ENCODE measurements at regions not wholly inside any gene's neighbourhood (a gene's known extent, or its start where the extent isn't known, plus 50 kb on each side); places are given as distances from the start of the nearest gene placed in this dataset.

GRCh38 chr6:141290941-141291721 is 841.6 kb upstream of the GJE1 start:
- TF ChIP-seq CTCF (IDR thresholded peaks at IDR 0.05): no peak
- Histone ChIP-seq H3K36me3 (no peaks in the 10 kb centered on the region), H3K4me3 (no peak overlapping the region), H3K4me1 (no peaks in the 10 kb centered on the region), H3K27me3 (no peaks in the 10 kb centered on the region), H3K27ac (no peak overlapping the region), H3K9me3 (peaks cover 0 to 17% of the 10 kb centered on the region in 2 donors)
- DNase-seq (ENCODE audit: low spot score): no peak

- TF ChIP-seq CTCF (IDR thresholded peaks at IDR 0.05): no peak
- no peaks in the 10 kb centered on the region for H3K4me1 ChIP-seq
- H3K9me3 ChIP-seq: peaks cover 0 to 23% of the 10 kb centered on the region in 2 donors
- no peak overlapping the region for H3K27ac ChIP-seq
- H3K27me3 ChIP-seq: no peaks in the 10 kb centered on the region
- no peaks in the 10 kb centered on the region for H3K36me3 ChIP-seq
- DNase-seq (ENCODE audit: low spot score): no peak
- no peak overlapping the region for H3K4me3 ChIP-seq
These were observed 843.8 kb upstream of the GJE1 start for GRCh38 chr6:141288947-141289346.

- no peak for TF ChIP-seq CTCF (IDR thresholded peaks at IDR 0.05)
- Histone ChIP-seq H3K36me3 (no peaks in the 10 kb centered on the region), H3K9me3 (peaks cover 0 to 10% of the 10 kb centered on the region in 2 donors), H3K27ac (no peak overlapping the region), H3K4me3 (no peak overlapping the region), H3K27me3 (no peaks in the 10 kb centered on the region), H3K4me1 (no peaks in the 10 kb centered on the region)
- DNase-seq (ENCODE audit: low spot score): no peak
These were observed 850.5 kb upstream of the GJE1 start for GRCh38 chr6:141282263-141282662.

GRCh38 chr6:141269684-141270083 is 863.0 kb upstream of the GJE1 start:
- H3K4me3 ChIP-seq: no peak overlapping the region
- DNase-seq (ENCODE audit: low spot score): no peak
- no peaks in the 10 kb centered on the region for H3K9me3 ChIP-seq
- TF ChIP-seq CTCF (IDR thresholded peaks at IDR 0.05): no peak
- no peak overlapping the region for H3K27ac ChIP-seq
- no peaks in the 10 kb centered on the region for H3K4me1 ChIP-seq
- no peaks in the 10 kb centered on the region for H3K27me3 ChIP-seq
- no peaks in the 10 kb centered on the region for H3K36me3 ChIP-seq

GRCh38 chr6:141267420-141267819 is 865.3 kb upstream of the GJE1 start:
- TF ChIP-seq CTCF (IDR thresholded peaks at IDR 0.05): no peak
- Histone ChIP-seq H3K36me3 (no peaks in the 10 kb centered on the region), H3K27me3 (no peaks in the 10 kb centered on the region), H3K4me3 (no peak overlapping the region), H3K4me1 (no peaks in the 10 kb centered on the region), H3K9me3 (no peaks in the 10 kb centered on the region), H3K27ac (no peak overlapping the region)
- DNase-seq (ENCODE audit: low spot score): no peak

All from right atrium auricular region (tissue), 2 donors.